H1 (cell line): ENCODE measurements at regions not wholly inside any gene's neighbourhood (a gene's known extent, or its start where the extent isn't known, plus 50 kb on each side); places are given as distances from the start of the nearest gene placed in this dataset.

ENCODE experiments used
- CTCF ChIA-PET: fragments of 300-600 bp; sonication (Branson Sonifier 250); formaldehyde crosslinking; loops from one replicate; lab custom pipeline; 2021; ENCODE audit not compliant: partially characterized antibody; lab: Charles Lee
- POLR2A ChIA-PET: fragments of 300-600 bp; sonication (Branson Sonifier 250); formaldehyde crosslinking; loops from one replicate; lab custom pipeline; 2021; ENCODE audit warnings: inconsistent platforms; ENCODE audit not compliant: partially characterized antibody; lab: Charles Lee
- DNase-seq, 2 experiments: peaks; one replicate each; pipeline versions ENCODE4 v3.0.0 to v3.0.0-alpha.2; 2010 to 2022; ENCODE audit warnings: low spot score in 2 of 2, low read depth in 1 of 2, mixed read lengths in 1 of 2
- FAIRE-seq: peaks from 2 replicates; lab custom pipeline; 2011; peaks lifted over from hg19 to GRCh38; lab: Jason Lieb, UNC
- H2AFZ ChIP-seq: 2 replicates; pipeline ENCODE4 v1.8.1; 2012; ENCODE audit warnings: low read length, inconsistent platforms
- H2AK5ac ChIP-seq: 2 replicates; pipeline ENCODE4 v1.6.1; 2013; ENCODE audit warnings: low read depth, low read length
- H2BK120ac ChIP-seq: replicated peaks from 2 replicates; pipeline ENCODE3; 2013; ENCODE audit warnings: low read depth, low read length, inconsistent platforms
- H2BK12ac ChIP-seq: 2 replicates; pipeline ENCODE4 v1.6.1; 2013; ENCODE audit warnings: low read depth, low read length
- H2BK15ac ChIP-seq: 2 replicates; pipeline ENCODE4 v1.6.1; 2013; ENCODE audit warnings: low read length
- H2BK20ac ChIP-seq: 2 replicates; pipeline ENCODE4 v1.6.1; 2013; ENCODE audit warnings: low read length
- H2BK5ac ChIP-seq: 2 replicates; pipeline ENCODE4 v1.6.1; 2013; ENCODE audit warnings: low read depth, low read length
- H3K14ac ChIP-seq: 2 replicates; pipeline ENCODE4 v1.6.1; 2013; ENCODE audit warnings: inconsistent platforms; ENCODE audit not compliant: insufficient read length
- H3K18ac ChIP-seq: 2 replicates; pipeline ENCODE4 v1.6.1; 2013; ENCODE audit warnings: low read length; ENCODE audit errors: extremely low read depth
- H3K23ac ChIP-seq: 2 replicates; pipeline ENCODE4 v1.6.1; 2013; ENCODE audit warnings: inconsistent platforms; ENCODE audit not compliant: insufficient read length
- H3K23me2 ChIP-seq: 2 replicates; pipeline ENCODE4 v1.6.1; 2013; ENCODE audit warnings: low read depth, low read length
- H3K27ac ChIP-seq: 2 replicates; pipeline ENCODE4 v1.6.1; 2011; ENCODE audit warnings: low read depth, low read length, inconsistent platforms
- H3K27me3 ChIP-seq, 4 experiments: replicated peaks in 1 of 4; 1 replicate in 1 of 4; 2 replicates in 3 of 4; pipeline versions ENCODE4 v1.6.1 to v1.8.1; 2011 to 2013; ENCODE audit warnings: low read length in 3 of 4, mild to moderate bottlenecking in 3 of 4, inconsistent platforms in 2 of 4, mixed read lengths in 2 of 4, moderate library complexity in 1 of 4; ENCODE audit not compliant: control insufficient read depth in 3 of 4, insufficient read depth in 3 of 4; ENCODE audit errors: extremely low read depth in 1 of 4
- H3K36me3 ChIP-seq, 4 experiments: 2 replicates each; pipeline versions ENCODE4 v1.6.1 to v1.8.1; 2011 to 2013; ENCODE audit warnings: mild to moderate bottlenecking in 4 of 4, low read length in 3 of 4, moderate library complexity in 2 of 4, control low read depth in 1 of 4, inconsistent platforms in 1 of 4; ENCODE audit not compliant: insufficient read depth in 4 of 4, control insufficient read depth in 2 of 4
- H3K4ac ChIP-seq: replicated peaks from 2 replicates; pipeline ENCODE3; 2013; ENCODE audit warnings: low read length, low read depth, mixed read lengths, inconsistent platforms; ENCODE audit not compliant: insufficient read length
- H3K4me1 ChIP-seq, 4 experiments: replicated peaks in 1 of 4; 1 replicate in 1 of 4; 2 replicates in 3 of 4; pipeline versions ENCODE4 v1.6.1 to v1.8.1; 2011 to 2013; ENCODE audit warnings: low read length in 3 of 4, inconsistent platforms in 2 of 4, mixed read lengths in 1 of 4; ENCODE audit not compliant: insufficient read depth in 4 of 4, control insufficient read depth in 3 of 4
- H3K4me2 ChIP-seq, 2 experiments: 2 replicates each; pipeline versions ENCODE4 v1.6.1 to v1.8.1; 2011 to 2013; ENCODE audit warnings: low read depth in 2 of 2, low read length in 2 of 2, control low read depth in 1 of 2, inconsistent platforms in 1 of 2, mild to moderate bottlenecking in 1 of 2; ENCODE audit not compliant: insufficient read depth in 1 of 2
- H3K4me3 ChIP-seq, 4 experiments: fragments of 200-600, 300-600 bp in 1 of 4; sonication (generic), shearing (Covaris generic), sonication (Bioruptor Twin) in 1 of 4; 2 replicates each; pipeline versions ENCODE4 v1.5.1 to v1.8.1; 2011 to 2016; ENCODE audit warnings: low read length in 4 of 4, low read depth in 3 of 4, control low read depth in 2 of 4, inconsistent platforms in 2 of 4, mild to moderate bottlenecking in 2 of 4, mixed read lengths in 1 of 4, moderate library complexity in 1 of 4; ENCODE audit not compliant: insufficient read depth in 2 of 4; ENCODE audit errors: extremely low read depth in 1 of 4
- H3K56ac ChIP-seq: replicated peaks from 2 replicates; pipeline ENCODE3; 2013; ENCODE audit warnings: low read depth, mild to moderate bottlenecking, mixed read lengths, low read length, inconsistent platforms; ENCODE audit not compliant: insufficient read length
- H3K79me1 ChIP-seq: 2 replicates; pipeline ENCODE4 v1.6.1; 2013; ENCODE audit warnings: low read depth, low read length, control low read depth
- H3K79me2 ChIP-seq, 2 experiments: 2 replicates each; pipeline versions ENCODE4 v1.6.1 to v1.8.1; 2012 to 2013; ENCODE audit warnings: low read length in 2 of 2, mild to moderate bottlenecking in 2 of 2, inconsistent platforms in 1 of 2; ENCODE audit not compliant: insufficient read depth in 2 of 2, control insufficient read depth in 1 of 2
- H3K9ac ChIP-seq, 4 experiments: replicated peaks in 1 of 4; 1 replicate in 1 of 4; 2 replicates in 3 of 4; pipeline versions ENCODE4 v1.6.1 to v1.8.1; 2011 to 2013; ENCODE audit warnings: low read depth in 3 of 4, low read length in 3 of 4, control low read depth in 2 of 4, mild to moderate bottlenecking in 2 of 4, moderate library complexity in 2 of 4, inconsistent platforms in 1 of 4; ENCODE audit errors: extremely low read depth in 1 of 4
- H3K9me3 ChIP-seq, 2 experiments: 2 replicates each; pipeline versions ENCODE4 v1.6.1 to v1.8.1; 2012 to 2013; ENCODE audit warnings: mild to moderate bottlenecking in 2 of 2, moderate library complexity in 2 of 2, control low read depth in 1 of 2, inconsistent platforms in 1 of 2, low read depth in 1 of 2, low read length in 1 of 2, mixed read lengths in 1 of 2; ENCODE audit not compliant: insufficient read depth in 2 of 2
- H4K20me1 ChIP-seq, 2 experiments: replicated peaks in 1 of 2; 2 replicates each; pipeline versions ENCODE3 to v1.8.1; 2011 to 2013; ENCODE audit warnings: inconsistent platforms in 2 of 2, low read length in 2 of 2, mild to moderate bottlenecking in 1 of 2; ENCODE audit not compliant: insufficient read depth in 2 of 2, control insufficient read depth in 1 of 2
- H4K5ac ChIP-seq: 2 replicates; pipeline ENCODE4 v1.6.1; 2013; ENCODE audit warnings: low read length, low read depth, mixed read lengths, inconsistent platforms; ENCODE audit not compliant: insufficient read length
- H4K8ac ChIP-seq: 2 replicates; pipeline ENCODE4 v1.8.0; 2013; ENCODE audit warnings: mild to moderate bottlenecking, moderate library complexity, low read length, inconsistent platforms; ENCODE audit not compliant: insufficient read depth; ENCODE audit errors: extremely low read depth
- H4K91ac ChIP-seq: replicated peaks from 2 replicates; pipeline ENCODE3; 2013; ENCODE audit warnings: low read length, mixed read lengths, inconsistent platforms; ENCODE audit not compliant: insufficient read length
- ASH2L ChIP-seq: fragments of 200-600, 300-600 bp; sonication (generic); IDR thresholded peaks from one replicate; pipeline ENCODE4 v1.7.1; 2017; ENCODE audit warnings: low read length
- CBX5 ChIP-seq: fragments of 300-800, 300-1000 bp; sonication (generic); IDR thresholded peaks from 2 replicates; pipeline ENCODE4 v1.7.1; 2016; ENCODE audit warnings: antibody characterized with exemption, low read length, low read depth
- FOSL1 ChIP-seq: IDR thresholded peaks from 2 replicates; pipeline ENCODE4 v1.6.1; 2011; ENCODE audit warnings: mild to moderate bottlenecking, low read depth, low read length, moderate library complexity; ENCODE audit not compliant: insufficient read depth
- JUND ChIP-seq: IDR thresholded peaks from 2 replicates; pipeline ENCODE4 v1.6.1; 2011; ENCODE audit warnings: mild to moderate bottlenecking, improper control_type of control experiment, low read length
- RAD21 ChIP-seq, 2 experiments: IDR thresholded peaks in 1 of 2; conservative IDR thresholded peaks in 1 of 2; 2 replicates each; pipeline ENCODE4 v1.6.1; 2011; ENCODE audit warnings: low read depth in 2 of 2, low read length in 2 of 2, improper control_type of control experiment in 1 of 2, inconsistent platforms in 1 of 2, mild to moderate bottlenecking in 1 of 2, moderate library complexity in 1 of 2
- RNF2 ChIP-seq: fragments of 200-900, 300-1000 bp; sonication (generic); IDR thresholded peaks from 2 replicates; pipeline ENCODE4 v1.7.1; 2016; ENCODE audit warnings: borderline replicate concordance, low read depth, mild to moderate bottlenecking, antibody characterized with exemption, low read length; ENCODE audit not compliant: poor library complexity, severe bottlenecking; ENCODE audit errors: missing control alignments
- TAF1 ChIP-seq: IDR thresholded peaks from 2 replicates; pipeline ENCODE4 v1.6.1; 2011; ENCODE audit warnings: mild to moderate bottlenecking, low read depth, low read length
- TCF12 ChIP-seq: IDR thresholded peaks from 2 replicates; pipeline ENCODE4 v1.6.1; 2011; ENCODE audit warnings: low read depth, mild to moderate bottlenecking, low read length
- TEAD4 ChIP-seq: IDR thresholded peaks from 2 replicates; pipeline ENCODE4 v1.6.1; 2012; ENCODE audit warnings: low read depth, low read length, inconsistent platforms, mixed read lengths
- ZNF274 ChIP-seq: IDR thresholded peaks from 2 replicates; pipeline ENCODE4 v1.7.0; 2012; ENCODE audit warnings: low read length, borderline replicate concordance; ENCODE audit errors: extremely low read depth
- whole genome bisulfite sequencing, 2 experiments: shearing (Covaris generic) in 1 of 2; methylation state at CpG; one replicate each; pipeline versions ENCODE4 v1.1.6 to v1.1.7; 2013 to 2015; ENCODE audit warnings: low lambda C conversion rate in 2 of 2, mixed read lengths in 2 of 2, inconsistent platforms in 1 of 2, low coverage in 1 of 2, missing lambda C conversion rate in 1 of 2; ENCODE audit not compliant: insufficient replicate concordance in 2 of 2, insufficient coverage in 1 of 2, insufficient read length in 1 of 2; ENCODE audit errors: extremely low coverage in 1 of 2, missing lambda C conversion rate in 1 of 2; 5-methylcytosine and 5-hydroxymethylcytosine counted together
- TF ChIP-seq, protein P1 (sequence below): IDR thresholded peaks from 2 replicates; pipeline ENCODE4 v1.6.1; 2012; ENCODE audit warnings: inconsistent platforms

DNA sequence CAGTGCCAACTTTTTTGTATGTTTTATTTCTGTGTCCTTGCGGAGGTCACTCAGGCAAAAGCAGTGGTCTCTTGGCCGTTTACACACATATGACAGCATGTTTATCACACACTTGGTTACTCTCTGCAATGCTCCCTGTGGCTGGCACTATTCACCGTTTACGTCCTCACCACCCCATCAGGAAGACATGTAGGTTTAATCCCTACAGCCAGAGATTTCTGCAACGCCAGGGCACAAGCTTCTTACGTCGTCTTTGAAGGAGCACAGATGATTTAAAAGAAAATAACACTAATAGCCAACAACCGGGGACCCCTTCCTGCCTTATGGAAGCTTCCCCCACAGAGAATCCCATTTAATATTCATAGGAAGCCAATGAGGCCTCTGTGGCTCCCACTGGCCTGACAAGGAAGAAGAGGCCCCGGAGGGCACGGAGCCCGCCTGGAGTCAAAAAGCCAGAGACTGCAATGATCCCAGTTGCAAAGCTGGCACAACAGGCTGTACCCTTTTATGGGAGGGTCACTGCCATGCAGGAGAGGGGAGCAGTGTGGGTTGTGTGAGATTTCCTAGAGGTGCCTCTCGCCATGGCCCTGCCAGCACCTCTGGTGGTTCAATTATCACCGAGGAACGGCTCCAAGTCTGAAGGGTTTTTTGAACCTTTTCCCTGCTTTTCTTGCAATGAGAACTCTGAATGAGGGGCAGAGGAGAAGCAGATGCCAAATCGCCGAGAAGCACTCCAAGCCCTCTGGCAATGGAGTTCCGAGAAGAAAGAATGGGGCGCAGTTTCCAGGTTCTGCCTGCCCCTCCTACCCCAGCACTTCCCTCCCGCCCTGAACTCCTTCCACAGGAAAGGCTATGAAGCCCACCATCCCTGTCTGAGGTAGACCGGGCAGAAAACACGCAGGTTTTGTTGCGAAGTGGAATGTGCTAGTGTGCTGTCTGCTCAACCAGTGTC lies 96.2 kb downstream of the THBS2 start:
- Histone ChIP-seq H2BK15ac (no peak overlapping the region), H3K36me3 (no peaks in the 10 kb centered on the region), H3K14ac (no peak overlapping the region), H3K23ac (no peak overlapping the region), H4K8ac (no peak overlapping the region; the same call in 1 of the 2 replicates), H3K4me3 (no peak overlapping the region), H3K27me3 (no peaks in the 10 kb centered on the region; a peak in 1 of 7 replicates), H3K4ac (no peak overlapping the region), H3K27ac (no peak overlapping the region), H3K23me2 (no peaks in the 10 kb centered on the region), H3K9ac (no peak overlapping the region), H3K4me2 (no peak overlapping the region), H2BK20ac (no peak overlapping the region), H3K79me2 (no peaks in the 10 kb centered on the region), H2BK5ac (no peak overlapping the region), H4K20me1 (no peaks in the 10 kb centered on the region), H3K79me1 (no peaks in the 10 kb centered on the region), H4K5ac (no peak overlapping the region), H3K56ac (no peak overlapping the region), H2BK12ac (no peak overlapping the region), H4K91ac (no peak overlapping the region), H2AK5ac (no peak overlapping the region), H2AFZ (0 out of 2 replicates have a peak overlapping the region, but pooled peaks have one; percentile 2), H2BK120ac (no peak overlapping the region), H3K18ac (no peak overlapping the region), H3K9me3 (no peaks in the 10 kb centered on the region), H3K4me1 (peaks cover 0 to 2% (median 0%) of the 10 kb centered on the region in 4 experiments; a peak in 1 of 7 replicates)
- CTCF ChIA-PET: interaction anchor here (2.0 kb wide), 1 partner anchor 9 kb away, joined by 6 read pairs; no protein-coding TSS in a partner anchor
- no peak for DNase-seq
- FAIRE-seq: no peak
- POLR2A ChIA-PET: no interaction called here
- 87% methylated on average over 21 of the region's 22 CpGs; no CpG with 5 or more reads in 1 of the 2 experiments for WGBS, 2 experiments
- no peak for TF ChIP-seq FOSL1
- TF ChIP-seq RAD21 (IDR thresholded peaks at IDR 0.05 in 1 of 2, conservative IDR thresholded peaks at IDR 0.05 in 1 of 2; ENCODE audit: low read depth in 2 of 2, low read length in 2 of 2): no peak
- TF ChIP-seq JUND: no peak
- TF ChIP-seq CBX5: no peak
- TF ChIP-seq TEAD4: no peak
- TF ChIP-seq ZNF274: no peak
- no peak for TF ChIP-seq RNF2
- TF ChIP-seq, protein P1, sequence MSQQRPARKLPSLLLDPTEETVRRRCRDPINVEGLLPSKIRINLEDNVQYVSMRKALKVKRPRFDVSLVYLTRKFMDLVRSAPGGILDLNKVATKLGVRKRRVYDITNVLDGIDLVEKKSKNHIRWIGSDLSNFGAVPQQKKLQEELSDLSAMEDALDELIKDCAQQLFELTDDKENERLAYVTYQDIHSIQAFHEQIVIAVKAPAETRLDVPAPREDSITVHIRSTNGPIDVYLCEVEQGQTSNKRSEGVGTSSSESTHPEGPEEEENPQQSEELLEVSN: no peak
- TF ChIP-seq TAF1: no peak
- no peak for TF ChIP-seq ASH2L
- TF ChIP-seq TCF12: no peak
